OCI-LY7 (cell line): ENCODE measurements at regions not wholly inside any gene's neighbourhood (a gene's known extent, or its start where the extent isn't known, plus 50 kb on each side); places are given as distances from the start of the nearest gene placed in this dataset.

ENCODE experiments used
- BruUV-seq: library from RNA; stranded (reverse); fragments of 400-500 nt; replicated peaks from 2 replicates; lab custom pipeline; 2021; lab: Mats Ljungman, UMichigan
- CTCF ChIA-PET: fragments of 300-600 bp; sonication (Branson Sonifier 250); formaldehyde crosslinking; loops from one replicate; lab custom pipeline; 2022; ENCODE audit warnings: antibody characterized with exemption; ENCODE audit not compliant: unreplicated experiment; lab: Charles Lee
- POLR2A ChIA-PET: fragments of 300-600 bp; sonication (Branson Sonifier 250); formaldehyde crosslinking; loops from one replicate; lab custom pipeline; 2022; ENCODE audit warnings: antibody characterized with exemption; lab: Charles Lee
- DNase-seq: peaks from one replicate; pipeline ENCODE4 v3.0.0-alpha.2; 2015; ENCODE audit warnings: low spot score
- H2AFZ ChIP-seq: fragments of 200-600 bp; sonication (generic), shearing (Covaris generic); 2 replicates; pipeline ENCODE4 v1.6.1; 2014; ENCODE audit warnings: mild to moderate bottlenecking, antibody characterized with exemption, low read length, moderate library complexity
- H3K27ac ChIP-seq: fragments of 200-600 bp; sonication (generic); 2 replicates; pipeline ENCODE4 v1.5.1; 2014; ENCODE audit warnings: mixed run types, low read depth, mild to moderate bottlenecking, moderate library complexity, low read length, inconsistent platforms; ENCODE audit not compliant: poor library complexity, severe bottlenecking
- H3K36me3 ChIP-seq: fragments of 200-600 bp; sonication (generic); 2 replicates; pipeline ENCODE4 v1.6.1; 2014; ENCODE audit warnings: mild to moderate bottlenecking, antibody characterized with exemption, low read length, moderate library complexity, mixed read lengths; ENCODE audit not compliant: insufficient read depth
- H3K4me1 ChIP-seq: fragments of 200-600 bp; sonication (generic); 2 replicates; pipeline ENCODE4 v1.5.1; 2014; ENCODE audit warnings: mild to moderate bottlenecking, low read length; ENCODE audit not compliant: insufficient read depth, poor library complexity, severe bottlenecking
- H3K4me2 ChIP-seq: fragments of 200-600 bp; sonication (generic); 2 replicates; pipeline ENCODE4 v1.6.1; 2014; ENCODE audit warnings: mild to moderate bottlenecking, low read length
- H3K4me3 ChIP-seq: fragments of 200-600 bp; sonication (generic); 2 replicates; pipeline ENCODE4 v1.5.1; 2014; ENCODE audit warnings: mild to moderate bottlenecking, low read depth, low read length; ENCODE audit not compliant: poor library complexity, severe bottlenecking
- H3K79me2 ChIP-seq: fragments of 200-600 bp; sonication (generic); 2 replicates; pipeline ENCODE4 v1.6.1; 2016; ENCODE audit warnings: low read depth, mild to moderate bottlenecking, low read length, moderate library complexity, mixed read lengths; ENCODE audit not compliant: insufficient read depth
- H3K9me2 ChIP-seq: fragments of 200-600 bp; sonication (generic); 2 replicates; pipeline ENCODE4 v1.6.1; 2016; ENCODE audit warnings: mild to moderate bottlenecking, low read length, mixed read lengths; ENCODE audit not compliant: insufficient read depth
- H3K9me3 ChIP-seq: fragments of 200-600 bp; sonication (generic); 2 replicates; pipeline ENCODE4 v1.6.1; 2014; ENCODE audit warnings: mild to moderate bottlenecking, mixed run types, low read length, mixed read lengths
- H4K20me1 ChIP-seq: fragments of 200-600 bp; sonication (generic); 2 replicates; pipeline ENCODE4 v1.6.1; 2014; ENCODE audit warnings: mild to moderate bottlenecking, antibody characterized with exemption, low read length, moderate library complexity, mixed read lengths; ENCODE audit not compliant: insufficient read depth
- CTCF ChIP-seq: fragments of 200-600 bp; sonication (generic); conservative IDR thresholded peaks from 2 replicates; pipeline ENCODE4 v1.5.1; 2014; ENCODE audit warnings: mild to moderate bottlenecking, antibody characterized with exemption, low read length, moderate library complexity, mixed read lengths
- EZH2phosphoT487 ChIP-seq: fragments of 200-600 bp; sonication (generic); IDR thresholded peaks from 2 replicates; pipeline ENCODE4 v1.6.1; 2018; ENCODE audit warnings: low read depth, borderline replicate concordance, mild to moderate bottlenecking, mixed run types, antibody characterized with exemption, low read length, moderate library complexity, mixed read lengths
- intact Hi-C: fragments of 100-400 bp; cut with micrococcal nuclease; formaldehyde crosslinking; loops from one replicate; pipeline ENCODE4 v1.10.0; 2022; ENCODE audit not compliant: unreplicated experiment

- TF ChIP-seq EZH2phosphoT487 (no peak), CTCF (no peak)
- no peak for DNase-seq
- Histone ChIP-seq H3K79me2 (no peaks in the 10 kb centered on the region), H3K9me3 (no peaks in the 10 kb centered on the region), H2AFZ (no peak overlapping the region), H3K4me2 (no peak overlapping the region), H3K4me3 (no peak overlapping the region), H3K9me2 (no peaks in the 10 kb centered on the region), H3K36me3 (no peaks in the 10 kb centered on the region), H3K27ac (no peak overlapping the region), H4K20me1 (no peaks in the 10 kb centered on the region), H3K4me1 (no peaks in the 10 kb centered on the region)
- intact Hi-C loops, result no loop called here
- BruUV-seq, result no TSS peak
- ChIA-PET POLR2A (interaction anchor here (1.1 kb wide), 1 partner anchor 11 kb away, joined by 5 read pairs; no protein-coding TSS in a partner anchor), CTCF (no interaction called here)
These were observed 61.4 kb upstream of the TNFAIP3 start for GRCh38 chr6:137805622-137806021.

- ChIA-PET POLR2A (no interaction called here), CTCF (no interaction called here)
- H3K9me2 ChIP-seq, result no peaks in the 10 kb centered on the region
- peaks cover 12% of the 10 kb centered on the region for H3K4me1 ChIP-seq
- no peak overlapping the region for H3K4me3 ChIP-seq
- H3K36me3 ChIP-seq, result no peaks in the 10 kb centered on the region
- H4K20me1 ChIP-seq, result no peaks in the 10 kb centered on the region
- H3K9me3 ChIP-seq, result no peaks in the 10 kb centered on the region
- H3K27ac ChIP-seq, result no peak overlapping the region
- no peak overlapping the region for H2AFZ ChIP-seq
- DNase-seq, result no peak
- H3K4me2 ChIP-seq, result no peak overlapping the region
- no peaks in the 10 kb centered on the region for H3K79me2 ChIP-seq
- BruUV-seq, result no TSS peak
- no peak for TF ChIP-seq EZH2phosphoT487
- TF ChIP-seq CTCF, result no peak
- intact Hi-C loops, result no loop called here
These were observed 60.0 kb upstream of the TNFAIP3 start for GRCh38 chr6:137806914-137807682.

GRCh38 chr6:137808191-137808590, 58.9 kb upstream of the TNFAIP3 start:
- Histone ChIP-seq H3K27ac (no peak overlapping the region), H3K36me3 (no peaks in the 10 kb centered on the region), H3K9me3 (no peaks in the 10 kb centered on the region), H2AFZ (no peak overlapping the region), H3K79me2 (no peaks in the 10 kb centered on the region), H3K4me2 (no peak overlapping the region), H3K4me1 (peaks cover 12% of the 10 kb centered on the region), H3K4me3 (no peak overlapping the region), H3K9me2 (no peaks in the 10 kb centered on the region), H4K20me1 (no peaks in the 10 kb centered on the region)
- TF ChIP-seq CTCF (no peak), EZH2phosphoT487 (no peak)
- intact Hi-C loops, result no loop called here
- ChIA-PET POLR2A (no interaction called here), CTCF (no interaction called here)
- BruUV-seq, result no TSS peak
- DNase-seq, result no peak
